ENCODE measurements at regions not wholly inside any gene's neighbourhood (a gene's known extent, or its start where the extent isn't known, plus 50 kb on each side); places are given as distances from the start of the nearest gene placed in this dataset.

GRCh38 chr10:20714518-20714917 lies 182.6 kb downstream of the NEBL start:
- no peak overlapping the region for H3K27ac ChIP-seq (ENCODE audit: extremely low read length, insufficient read depth, low read length)
- H3K9me3 ChIP-seq (ENCODE audit: low read length), result peaks cover 5% of the 10 kb centered on the region; the same call in 1 of the 2 replicates
- H3K4me1 ChIP-seq (ENCODE audit: insufficient read depth, low read length), result no peaks in the 10 kb centered on the region
- no peak overlapping the region for H3K4me2 ChIP-seq (ENCODE audit: low read depth, low read length)
- WGBS (ENCODE audit: low lambda C conversion rate), result 0% methylated on average over 1 of the region's 1 CpG
- BruUV-seq (replicated peaks), result no TSS peak
- in situ Hi-C loops (cut with HindIII; ENCODE audit: extremely low pct_ligation_motif_present, low pct_unique_long_range_greater_than_20kb), result no loop called here
- no peak overlapping the region for H3K9ac ChIP-seq (ENCODE audit: insufficient read depth, low read depth, low read length)
- FAIRE-seq, result no peak
- TF ChIP-seq SAP130 (CRISPR knock-in tag; IDR thresholded peaks at IDR 0.05; ENCODE audit: low read depth) (no peak), POLR2G (IDR thresholded peaks at IDR 0.05; ENCODE audit: low read depth, low read length) (no peak), CEBPG (CRISPR knock-in tag; IDR thresholded peaks at IDR 0.05) (no peak), SMAD9 (CRISPR knock-in tag; IDR thresholded peaks at IDR 0.05) (no peak), ZNF276 (CRISPR knock-in tag; IDR thresholded peaks at IDR 0.05; ENCODE audit: low read depth) (no peak), ZNF605 (CRISPR knock-in tag; IDR thresholded peaks at IDR 0.05) (no peak)
- TF ChIP-seq, protein P1, sequence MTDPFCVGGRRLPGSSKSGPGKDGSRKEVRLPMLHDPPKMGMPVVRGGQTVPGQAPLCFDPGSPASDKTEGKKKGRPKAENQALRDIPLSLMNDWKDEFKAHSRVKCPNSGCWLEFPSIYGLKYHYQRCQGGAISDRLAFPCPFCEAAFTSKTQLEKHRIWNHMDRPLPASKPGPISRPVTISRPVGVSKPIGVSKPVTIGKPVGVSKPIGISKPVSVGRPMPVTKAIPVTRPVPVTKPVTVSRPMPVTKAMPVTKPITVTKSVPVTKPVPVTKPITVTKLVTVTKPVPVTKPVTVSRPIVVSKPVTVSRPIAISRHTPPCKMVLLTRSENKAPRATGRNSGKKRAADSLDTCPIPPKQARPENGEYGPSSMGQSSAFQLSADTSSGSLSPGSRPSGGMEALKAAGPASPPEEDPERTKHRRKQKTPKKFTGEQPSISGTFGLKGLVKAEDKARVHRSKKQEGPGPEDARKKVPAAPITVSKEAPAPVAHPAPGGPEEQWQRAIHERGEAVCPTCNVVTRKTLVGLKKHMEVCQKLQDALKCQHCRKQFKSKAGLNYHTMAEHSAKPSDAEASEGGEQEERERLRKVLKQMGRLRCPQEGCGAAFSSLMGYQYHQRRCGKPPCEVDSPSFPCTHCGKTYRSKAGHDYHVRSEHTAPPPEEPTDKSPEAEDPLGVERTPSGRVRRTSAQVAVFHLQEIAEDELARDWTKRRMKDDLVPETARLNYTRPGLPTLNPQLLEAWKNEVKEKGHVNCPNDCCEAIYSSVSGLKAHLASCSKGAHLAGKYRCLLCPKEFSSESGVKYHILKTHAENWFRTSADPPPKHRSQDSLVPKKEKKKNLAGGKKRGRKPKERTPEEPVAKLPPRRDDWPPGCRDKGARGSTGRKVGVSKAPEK (CRISPR knock-in tag; IDR thresholded peaks at IDR 0.05; ENCODE audit: borderline replicate concordance), result no peak
- TF ChIP-seq, protein P2, sequence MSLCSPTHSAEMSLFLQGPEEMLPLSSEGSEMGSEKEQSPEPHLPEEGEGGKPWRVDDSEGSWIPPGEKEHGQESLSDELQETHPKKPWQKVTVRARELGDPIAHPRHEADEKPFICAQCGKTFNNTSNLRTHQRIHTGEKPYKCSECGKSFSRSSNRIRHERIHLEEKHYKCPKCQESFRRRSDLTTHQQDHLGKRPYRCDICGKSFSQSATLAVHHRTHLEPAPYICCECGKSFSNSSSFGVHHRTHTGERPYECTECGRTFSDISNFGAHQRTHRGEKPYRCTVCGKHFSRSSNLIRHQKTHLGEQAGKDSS (CRISPR knock-in tag; IDR thresholded peaks at IDR 0.05; ENCODE audit: borderline replicate concordance, low read depth), result no peak
- H3K4me3 ChIP-seq (replicated peaks in 1 of 3; ENCODE audit: insufficient read depth in 1 of 3, low read depth in 2 of 3, low read length in 3 of 3), result no peak overlapping the region
- no peaks in the 10 kb centered on the region for H3K79me2 ChIP-seq (ENCODE audit: insufficient read depth, low read length)
- no peak for ATAC-seq
- H3K27me3 ChIP-seq (ENCODE audit: control insufficient read depth in 1 of 2, insufficient read depth in 2 of 2, low read length in 2 of 2), result no peaks in the 10 kb centered on the region
- intact Hi-C loops (cut with micrococcal nuclease; ENCODE audit: unreplicated experiment), result no loop called here
- ChIA-PET POLR2A (no interaction called here), CTCF (ENCODE audit: low intra/inter-chr PET ratio, low total read pairs) (no interaction called here)
- DNase-seq (ENCODE audit: low spot score), result no peak
- H2AFZ ChIP-seq (ENCODE audit: low read length), result no peak overlapping the region
- H3K36me3 ChIP-seq (replicated peaks in 1 of 2; ENCODE audit: control insufficient read depth in 1 of 2, insufficient read depth in 2 of 2, low read length in 2 of 2), result no peaks in the 10 kb centered on the region
- H4K20me1 ChIP-seq (ENCODE audit: insufficient read depth, low read length), result no peaks in the 10 kb centered on the region

Data from HepG2 (cell line).